AG04450 (cell line): ENCODE measurements at regions not wholly inside any gene's neighbourhood (a gene's known extent, or its start where the extent isn't known, plus 50 kb on each side); places are given as distances from the start of the nearest gene placed in this dataset.

Experiments
- CTCF ChIA-PET: fragments of 300-600, 350-600 bp; formaldehyde crosslinking; extraction: SDS; loops from one replicate; lab custom pipeline; 2022; ENCODE audit warnings: antibody characterized with exemption, inconsistent platforms; lab: Charles Lee
- POLR2A ChIA-PET: fragments of 350-600 bp; formaldehyde crosslinking; extraction: SDS; loops from one replicate; lab custom pipeline; 2021; ENCODE audit warnings: antibody characterized with exemption, inconsistent platforms; lab: Yijun Ruan, JAX
- DNase-seq: peaks from one replicate; pipeline ENCODE4 v3.0.0-alpha.2; 2011; ENCODE audit warnings: low read depth, low spot score
- H3K27ac ChIP-seq: one replicate; pipeline ENCODE4 v1.5.1; 2012; ENCODE audit warnings: low read depth, low read length, control low read depth
- H3K27me3 ChIP-seq: one replicate; pipeline ENCODE4 v1.6.0; 2012; ENCODE audit warnings: low read length; ENCODE audit not compliant: control insufficient read depth, insufficient read depth
- H3K4me3 ChIP-seq: 2 replicates; pipeline ENCODE4 v1.5.1; 2011; ENCODE audit warnings: mild to moderate bottlenecking, low read depth, low read length, control low read depth
- H3K9me3 ChIP-seq: 2 replicates; pipeline ENCODE4 v1.5.1; 2012; ENCODE audit warnings: low read length; ENCODE audit not compliant: control insufficient read depth, insufficient read depth
- CTCF ChIP-seq: IDR thresholded peaks from 2 replicates; pipeline ENCODE4 v1.5.1; 2011; ENCODE audit warnings: low read depth, low read length, control low read depth, inconsistent platforms

GRCh38 chr1:244349103-244349531, 102.6 kb downstream of the ADSS2 start:
- CTCF ChIA-PET, result interaction anchor here (0.5 to 0.9 kb wide), 2 partner anchors 30 to 49 kb away, joined by 3 to 4 read pairs; no protein-coding TSS in a partner anchor
- no peaks in the 10 kb centered on the region for H3K9me3 ChIP-seq
- no peak for DNase-seq
- no peak overlapping the region for H3K4me3 ChIP-seq
- no peaks in the 10 kb centered on the region for H3K27me3 ChIP-seq
- POLR2A ChIA-PET, result interaction anchor here (1.0 to 1.2 kb wide), 2 partner anchors 13 to 102 kb away, joined by 3 read pairs; no protein-coding TSS in a partner anchor
- no peak for TF ChIP-seq CTCF
- peak overlapping the region; percentile 62 for H3K27ac ChIP-seq

GRCh38 chr1:244349581-244350001, 102.1 kb downstream of the ADSS2 start:
- no peak for DNase-seq
- peak overlapping the region; percentile 62 for H3K27ac ChIP-seq
- H3K27me3 ChIP-seq, result no peaks in the 10 kb centered on the region
- TF ChIP-seq CTCF, result no peak
- H3K4me3 ChIP-seq, result no peak overlapping the region
- H3K9me3 ChIP-seq, result no peaks in the 10 kb centered on the region
- CTCF ChIA-PET, result interaction anchor here (0.5 kb wide), 1 partner anchor 30 kb away, joined by 4 read pairs; no protein-coding TSS in a partner anchor
- POLR2A ChIA-PET, result interaction anchor here (1.0 to 1.2 kb wide), 2 partner anchors 13 to 101 kb away, joined by 3 read pairs; no protein-coding TSS in a partner anchor

- CTCF ChIA-PET, result interaction anchor here (0.6 kb wide), 1 partner anchor 290 kb away, joined by 3 read pairs; no protein-coding TSS in a partner anchor
- Histone ChIP-seq H3K27ac (no peak overlapping the region), H3K4me3 (no peak overlapping the region), H3K27me3 (no peaks in the 10 kb centered on the region), H3K9me3 (no peaks in the 10 kb centered on the region)
- no peak for TF ChIP-seq CTCF
- no peak for DNase-seq
- POLR2A ChIA-PET, result no interaction called here
These were observed 101.7 kb downstream of the ADSS2 start for GRCh38 chr1:244350027-244350426.

GRCh38 chr1:244352156-244352830, 99.4 kb downstream of the ADSS2 start:
- ChIA-PET POLR2A (no interaction called here), CTCF (no interaction called here)
- Histone ChIP-seq H3K27ac (no peak overlapping the region), H3K9me3 (no peaks in the 10 kb centered on the region), H3K4me3 (no peak overlapping the region), H3K27me3 (no peaks in the 10 kb centered on the region)
- no peak for TF ChIP-seq CTCF
- no peak for DNase-seq

GRCh38 chr1:244353551-244354091, 98.1 kb downstream of the ADSS2 start:
- Histone ChIP-seq H3K4me3 (no peak overlapping the region), H3K27me3 (no peaks in the 10 kb centered on the region), H3K27ac (peak overlapping the region; percentile 76), H3K9me3 (no peaks in the 10 kb centered on the region)
- no peak for TF ChIP-seq CTCF
- ChIA-PET POLR2A (interaction anchor here (0.6 kb wide), 1 partner anchor 92 kb away, joined by 4 read pairs; no protein-coding TSS in a partner anchor), CTCF (no interaction called here)
- DNase-seq, result peak; percentile 83
